NCI-H510A treated with DMSO at 0.1 percent for 48 hours (cell line): ENCODE measurements at regions not wholly inside any gene's neighbourhood (a gene's known extent, or its start where the extent isn't known, plus 50 kb on each side); places are given as distances from the start of the nearest gene placed in this dataset.
"Not testable (repeated sequence)": the region's sequence is repeated elsewhere in the genome, so short reads cannot be mapped to it uniquely, and the experiment has no call there.

ENCODE experiments used
- DNase-seq: peaks from one replicate; lab custom pipeline; 2025; lab: John Stamatoyannopoulos, UW

DNA sequence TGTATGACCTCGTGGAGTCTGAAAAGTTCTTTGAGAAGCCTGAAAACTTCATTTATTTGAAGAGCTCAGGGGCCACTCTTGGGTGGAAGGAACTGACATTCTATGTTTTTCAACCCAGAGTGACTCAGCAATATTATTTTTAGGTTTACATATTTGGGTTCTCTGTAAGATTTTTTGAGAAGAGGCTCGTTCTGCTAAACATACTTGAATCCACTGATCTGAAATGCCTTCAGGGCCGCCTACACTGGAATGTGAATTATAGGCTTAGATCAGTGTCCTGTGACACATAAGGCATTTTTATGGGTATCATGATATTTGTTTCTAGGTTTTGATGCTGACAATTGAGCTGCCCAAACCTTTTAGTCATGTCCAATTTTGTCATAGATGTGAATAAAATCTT is 86.2 kb downstream of the PSAT1 start:
- DNase-seq, result no peak

DNA sequence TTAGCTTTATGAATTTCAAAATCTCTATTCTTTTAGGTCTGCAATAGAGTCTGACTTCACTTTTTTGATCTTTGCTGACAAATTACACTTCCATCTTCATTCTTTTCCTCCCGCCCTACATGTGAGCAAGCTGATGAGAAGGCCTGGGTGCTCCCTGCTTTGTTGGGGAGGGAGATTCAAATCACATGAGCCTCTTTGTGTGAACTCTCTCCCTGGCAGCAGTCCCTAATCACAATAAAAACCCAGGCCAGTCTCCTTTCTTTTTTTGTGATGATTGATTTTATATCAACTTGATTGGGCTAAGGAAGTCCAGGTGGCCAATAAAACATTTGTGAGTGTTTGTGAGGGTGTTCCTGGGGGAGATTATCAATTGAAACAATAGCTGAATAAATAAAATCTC is 89.4 kb downstream of the PSAT1 start:
- no peak for DNase-seq

DNA sequence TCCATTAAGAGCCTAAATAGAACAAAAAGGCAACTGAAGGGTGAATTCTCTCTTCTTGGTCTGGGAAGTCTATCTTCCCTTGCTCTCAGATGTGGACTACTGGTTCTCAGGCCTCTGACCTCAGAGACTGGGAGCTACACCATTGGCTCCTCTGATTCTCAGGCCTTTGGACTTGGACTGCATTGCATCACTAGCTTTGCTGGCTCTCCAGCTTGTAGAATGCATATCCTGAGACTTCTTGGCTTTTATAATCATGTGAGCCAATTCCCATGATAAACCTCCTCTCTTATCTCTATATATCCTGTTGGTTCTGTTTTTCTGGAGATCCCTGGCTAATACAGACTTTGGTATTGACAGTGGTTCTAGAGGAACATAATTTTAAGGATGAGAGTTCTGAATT is 89.8 kb downstream of the PSAT1 start:
- DNase-seq, result no peak

DNA sequence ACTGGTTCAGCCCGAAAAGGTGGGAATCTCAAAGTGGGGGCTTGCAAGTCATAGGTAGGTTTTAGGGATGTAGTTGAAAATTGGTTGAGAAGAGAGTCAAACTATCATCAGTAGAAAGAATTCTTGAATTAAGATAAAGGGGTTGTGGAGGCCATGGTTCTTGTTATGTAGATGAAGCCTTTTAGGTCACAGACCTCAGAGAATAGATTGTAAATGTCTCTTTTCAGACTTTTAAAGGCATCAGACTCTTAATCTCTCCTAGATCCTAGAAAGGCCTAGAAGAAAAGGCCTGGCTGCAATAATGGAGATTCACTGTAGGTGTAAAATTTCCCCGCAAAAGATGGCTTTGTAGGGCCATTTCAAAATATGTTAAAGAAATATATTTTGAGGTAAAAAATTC is 96.4 kb downstream of the PSAT1 start:
- DNase-seq, result no peak

DNA sequence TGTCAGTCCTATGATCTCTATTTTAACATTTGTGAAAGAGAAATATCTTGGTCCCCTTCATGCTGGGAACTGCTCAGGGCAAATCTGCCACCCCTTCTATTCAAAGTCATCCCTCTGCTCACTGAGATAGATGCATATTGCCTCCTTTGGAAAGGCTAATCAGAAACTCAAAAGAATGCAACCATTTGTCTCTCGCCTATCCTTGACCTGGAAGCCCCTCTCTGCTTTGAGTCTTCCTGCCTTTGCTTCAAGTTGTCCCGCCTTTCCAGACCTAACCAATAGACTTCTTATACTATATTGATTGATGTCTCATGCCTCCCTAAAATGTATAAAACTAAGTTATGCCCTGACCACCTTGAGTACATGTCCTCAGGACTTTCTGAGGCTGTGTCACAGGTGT is 97.0 kb downstream of the PSAT1 start:
- no peak for DNase-seq

DNA sequence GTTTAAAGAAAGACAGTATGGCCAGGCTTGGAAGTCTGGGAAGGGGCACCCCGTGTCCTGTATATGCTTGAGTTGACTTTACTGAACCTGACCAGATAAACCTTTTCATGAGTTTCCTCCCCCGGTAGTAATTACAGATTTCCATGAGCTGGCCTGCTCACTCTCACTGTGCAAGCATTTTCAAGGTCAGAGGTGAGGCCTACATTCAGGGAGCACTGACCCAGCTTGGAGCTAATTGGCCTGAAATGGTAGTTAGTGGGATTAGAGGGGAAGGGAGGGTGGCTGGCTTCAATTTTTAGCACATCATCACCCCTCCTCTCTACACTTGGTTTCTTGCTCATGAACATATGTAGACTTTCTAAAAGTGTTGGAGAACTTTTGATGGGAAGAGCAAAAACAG is 99.2 kb downstream of the PSAT1 start:
- DNase-seq, result no peak

DNA sequence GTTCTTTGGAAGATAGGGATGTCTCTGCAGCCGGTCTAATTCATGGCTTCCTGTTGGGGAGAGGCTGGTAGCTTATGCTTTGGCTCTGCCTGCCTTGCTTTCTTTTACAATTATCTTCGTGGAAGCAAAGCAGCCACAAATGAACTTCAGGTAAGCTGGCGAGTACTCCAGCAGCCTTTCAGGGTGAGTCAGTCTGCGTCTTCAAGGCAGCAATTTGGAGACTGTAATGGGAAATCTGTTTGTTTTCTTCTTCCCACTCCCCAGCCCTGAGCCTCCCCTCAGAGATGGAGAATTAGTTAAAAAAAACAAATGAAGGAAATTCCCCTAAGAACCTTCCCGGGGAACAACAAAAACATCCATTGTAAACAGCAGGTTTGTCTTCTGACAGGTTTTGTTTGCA is 100.1 kb downstream of the PSAT1 start:
- DNase-seq, result no peak

DNA sequence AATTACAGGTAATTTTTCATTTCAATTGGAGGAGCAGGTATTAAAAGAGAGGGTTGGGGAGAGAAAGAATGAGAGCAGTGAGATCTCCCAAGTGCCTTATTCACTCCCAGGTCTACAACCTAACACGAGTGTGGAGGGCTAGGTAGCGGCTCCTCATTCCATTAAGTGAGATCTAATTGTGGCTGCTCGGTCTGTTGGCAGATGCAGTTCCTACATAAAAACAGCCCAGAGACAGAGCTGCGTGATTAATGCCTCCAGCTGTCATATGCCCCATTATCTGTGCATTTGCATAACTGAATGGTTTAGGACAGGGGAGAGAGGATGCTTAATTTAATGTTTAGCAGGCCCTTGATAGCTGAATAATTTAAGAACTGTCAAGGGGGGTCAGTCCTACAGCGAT is 100.5 kb downstream of the PSAT1 start:
- DNase-seq, result no peak

DNA sequence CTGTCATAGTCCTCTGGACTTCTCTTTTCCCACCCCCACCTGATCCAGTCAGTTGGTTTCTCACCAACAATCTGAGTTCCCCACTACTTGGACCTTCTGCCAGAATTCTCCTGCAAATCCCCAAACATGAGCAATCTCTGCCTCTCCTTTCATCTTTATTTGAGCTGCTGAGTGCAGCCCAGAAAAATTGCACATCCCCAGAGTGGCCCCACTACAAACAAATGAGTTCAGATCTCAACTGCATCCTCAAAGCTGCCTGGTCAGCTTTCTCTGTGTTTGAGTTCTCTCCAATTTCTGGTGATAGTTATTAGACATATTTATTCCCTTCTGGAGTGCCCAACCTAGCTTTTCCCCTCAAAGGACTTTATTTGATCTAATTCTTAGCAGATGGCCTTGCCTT is 102.2 kb downstream of the PSAT1 start:
- no peak for DNase-seq

DNA sequence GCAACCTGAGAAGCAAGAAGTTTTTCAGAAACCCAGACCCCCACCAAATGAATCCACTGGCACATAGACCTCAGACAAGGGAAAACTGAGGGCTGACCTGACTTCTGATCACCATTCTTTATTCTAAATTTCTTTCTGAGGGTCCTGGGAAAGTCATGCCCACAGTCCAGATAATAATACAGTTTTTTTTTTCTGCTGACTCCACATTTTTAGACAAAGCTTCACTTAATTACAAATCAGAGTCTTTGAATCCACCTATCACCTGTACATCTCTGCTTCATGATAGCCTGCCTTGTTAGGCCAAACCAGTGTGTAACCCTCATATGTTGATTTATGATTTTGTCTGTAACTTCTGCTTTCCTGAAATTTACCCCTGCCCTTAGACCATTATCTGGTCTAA is 103.6 kb downstream of the PSAT1 start:
- DNase-seq, result no peak

DNA sequence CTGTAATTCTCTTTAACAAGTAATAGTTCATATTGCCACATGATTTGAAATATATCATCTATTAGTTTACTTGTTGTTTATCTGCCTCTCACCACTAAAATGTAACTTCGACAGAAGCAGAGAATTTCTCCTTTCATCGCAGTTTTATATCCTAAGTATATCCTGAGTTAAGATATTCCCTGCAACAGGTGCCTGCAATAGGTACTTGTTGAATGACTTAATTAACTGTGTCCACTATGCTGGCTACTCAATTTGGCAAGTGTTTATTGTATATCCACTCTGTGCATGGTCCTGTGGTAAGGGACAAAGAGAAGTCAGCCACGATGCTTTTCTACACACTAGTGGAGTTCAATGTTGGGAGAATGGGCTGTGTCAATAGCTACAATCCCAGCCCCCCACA is 108.5 kb downstream of the PSAT1 start:
- DNase-seq, result no peak

DNA sequence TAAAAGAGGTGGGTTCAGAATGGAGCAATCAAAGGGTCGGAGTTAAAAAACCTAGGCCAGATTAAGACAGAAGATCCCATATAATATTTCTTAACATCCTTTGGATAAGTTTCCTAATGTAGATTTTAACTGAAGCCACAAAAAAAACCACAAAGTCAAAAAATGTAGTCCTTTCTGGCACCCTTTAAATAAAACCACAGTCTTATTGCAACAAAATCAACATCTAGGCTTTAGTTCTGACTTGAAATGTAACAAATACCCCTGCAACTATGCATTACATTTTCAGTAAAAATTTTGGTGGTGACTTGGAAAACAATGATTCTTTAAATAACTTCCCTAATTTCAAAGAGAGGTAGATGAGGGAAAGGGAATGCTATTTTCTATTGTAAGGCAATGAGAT is 109.2 kb downstream of the PSAT1 start:
- no peak for DNase-seq

DNA sequence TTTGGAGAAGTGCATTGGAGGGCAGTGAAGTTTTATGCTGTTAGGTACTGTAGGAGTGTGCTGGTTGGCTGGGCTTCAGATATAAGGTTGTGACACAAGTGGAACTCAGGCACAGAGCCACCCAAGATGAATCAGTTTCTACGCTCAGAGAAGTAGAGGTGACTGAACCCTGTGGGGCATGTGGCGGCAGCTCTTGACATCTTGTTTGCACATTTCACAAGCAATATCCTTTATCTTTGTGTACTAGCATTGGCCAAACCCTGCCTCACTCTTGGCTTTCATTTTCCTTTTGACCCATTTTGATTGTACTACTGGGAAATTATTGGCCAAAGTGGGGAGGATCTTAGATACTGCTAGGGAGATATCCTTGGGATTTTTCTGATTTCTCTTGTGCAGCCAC is 110.0 kb downstream of the PSAT1 start:
- no peak for DNase-seq

DNA sequence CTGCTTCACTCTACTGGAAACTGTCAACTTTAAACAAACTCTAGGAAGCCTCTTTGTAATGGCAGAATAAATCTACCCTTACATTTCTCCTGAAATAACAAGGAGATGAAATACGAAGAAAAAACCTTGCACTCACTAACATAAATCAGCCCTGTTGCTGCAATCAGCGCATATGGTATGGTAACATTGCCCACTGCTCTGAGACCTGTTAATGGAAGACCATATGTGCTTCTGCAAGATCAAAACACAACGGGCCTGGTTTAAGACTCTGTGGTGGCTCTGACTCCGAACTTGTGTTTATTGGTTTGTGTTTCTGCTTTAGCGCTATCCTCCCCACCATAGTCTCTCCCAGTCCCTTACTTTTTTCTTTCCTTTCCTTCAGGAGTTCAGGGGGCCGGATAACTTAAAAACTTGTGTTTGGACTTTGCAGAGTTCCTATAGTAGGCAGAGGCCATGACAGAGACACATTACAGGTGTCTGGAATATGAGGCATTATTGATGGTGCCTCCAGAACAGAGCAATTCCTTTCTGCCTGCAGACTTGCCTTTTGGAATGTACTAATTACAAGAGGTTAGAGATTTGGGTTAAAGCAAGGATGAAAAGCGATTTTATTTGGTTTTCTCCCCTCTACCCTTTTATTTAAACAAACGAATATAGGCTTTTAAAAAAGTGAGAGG is 110.8 kb downstream of the PSAT1 start:
- DNase-seq, result no peak

DNA sequence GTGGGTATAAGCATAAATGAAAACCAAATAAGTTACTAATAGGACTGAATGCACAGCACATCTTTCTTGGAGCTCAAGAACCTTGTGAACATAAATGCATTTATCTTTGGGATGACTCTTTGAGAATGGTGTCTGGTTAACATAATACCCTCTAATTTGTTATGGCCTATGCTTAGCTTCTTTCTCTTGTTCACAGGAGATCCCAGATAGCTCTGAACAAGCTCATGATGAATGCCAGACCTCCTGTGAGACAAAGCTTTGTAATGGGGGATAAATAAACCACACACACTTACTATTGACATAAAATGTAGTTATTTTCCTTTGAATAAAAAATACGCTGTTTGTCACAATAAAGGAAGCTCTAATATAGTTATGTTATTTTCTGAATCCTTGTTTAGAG is 111.5 kb downstream of the PSAT1 start:
- DNase-seq, result no peak

DNA sequence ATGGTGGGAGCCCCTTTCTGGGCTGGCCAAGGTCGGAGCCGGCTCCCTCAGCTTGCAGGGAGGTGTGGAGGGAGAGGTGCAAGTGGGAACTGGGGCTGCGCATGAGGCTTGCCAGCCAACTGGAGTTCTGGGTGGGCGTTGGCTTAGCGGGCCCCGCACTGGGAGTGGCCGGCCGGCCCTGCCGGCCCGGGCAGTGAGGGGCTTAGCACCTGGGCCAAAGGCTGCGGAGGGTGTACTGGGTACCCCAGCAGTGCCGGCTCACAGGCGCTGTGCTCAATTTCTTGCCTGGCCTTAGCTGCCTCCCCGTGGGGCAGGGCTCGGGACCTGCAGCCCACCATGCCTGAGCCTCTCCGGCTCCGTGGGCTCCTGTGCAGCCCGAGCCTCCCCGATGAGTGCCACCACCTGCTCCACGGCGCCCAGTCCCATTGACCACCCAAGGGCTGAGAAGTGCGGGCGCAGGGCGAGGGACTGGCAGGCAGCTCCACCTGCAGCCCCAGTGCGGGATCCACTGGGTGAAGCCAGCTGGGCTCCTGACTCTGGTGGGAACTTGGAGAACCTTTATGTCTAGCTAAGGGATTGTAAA is 113.1 kb downstream of the PSAT1 start:
- not testable (repeated sequence) for DNase-seq

DNA sequence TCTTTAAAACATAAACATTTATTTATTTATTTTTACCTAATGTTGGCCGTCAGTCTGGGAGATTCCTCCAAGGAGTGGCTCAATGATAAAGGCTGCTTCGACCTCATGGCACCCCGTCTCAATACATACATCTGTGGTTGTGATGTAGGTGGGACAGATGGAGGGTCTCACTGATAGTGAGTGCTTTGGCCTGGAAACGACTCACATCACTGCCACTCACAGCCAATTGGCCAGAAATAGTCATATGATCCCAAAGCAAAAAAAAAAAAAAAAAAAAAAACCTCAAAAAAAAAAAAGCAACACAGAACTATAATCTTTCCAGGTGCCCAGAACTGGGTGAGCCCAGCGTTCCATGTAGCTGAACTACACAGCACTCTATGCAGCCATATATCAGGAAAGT is 125.4 kb downstream of the PSAT1 start:
- DNase-seq, result no peak

DNA sequence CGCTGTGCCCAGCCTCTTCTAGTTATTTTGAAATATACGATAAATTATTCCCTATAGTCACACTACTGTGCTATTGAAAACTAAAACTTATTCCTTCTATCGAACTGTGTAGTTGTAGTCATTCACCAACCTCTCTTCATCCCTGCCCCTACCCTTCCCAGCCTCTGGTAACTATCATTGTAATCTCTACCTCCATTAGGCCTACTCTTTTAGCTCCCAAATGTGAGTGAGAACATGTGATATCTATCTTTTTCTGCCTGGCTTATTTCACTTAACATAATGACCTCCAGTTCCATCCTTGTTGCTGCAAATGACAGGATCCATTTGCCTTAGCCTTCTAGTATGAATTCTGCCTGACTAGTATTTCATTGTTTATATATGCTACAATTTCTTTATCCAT is 127.4 kb downstream of the PSAT1 start:
- no peak for DNase-seq

DNA sequence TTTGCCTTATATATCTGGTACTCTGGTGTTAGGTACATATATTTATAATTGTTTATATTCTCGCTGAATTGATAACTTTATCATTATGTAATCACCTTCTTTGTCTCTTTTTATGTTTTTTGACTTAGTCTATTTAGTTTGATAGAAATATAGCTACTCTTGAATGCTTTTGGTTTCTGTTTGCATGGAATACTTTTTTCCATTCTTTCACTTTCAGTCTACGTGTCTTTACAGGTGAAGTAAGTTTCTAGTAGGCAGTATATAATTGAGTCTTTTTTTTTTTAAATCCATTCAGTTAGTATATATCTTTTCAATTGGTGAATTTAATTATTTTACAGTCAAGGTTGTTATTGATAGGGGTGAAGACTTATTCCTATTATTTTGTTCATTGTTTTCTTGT is 131.7 kb downstream of the PSAT1 start:
- no peak for DNase-seq

DNA sequence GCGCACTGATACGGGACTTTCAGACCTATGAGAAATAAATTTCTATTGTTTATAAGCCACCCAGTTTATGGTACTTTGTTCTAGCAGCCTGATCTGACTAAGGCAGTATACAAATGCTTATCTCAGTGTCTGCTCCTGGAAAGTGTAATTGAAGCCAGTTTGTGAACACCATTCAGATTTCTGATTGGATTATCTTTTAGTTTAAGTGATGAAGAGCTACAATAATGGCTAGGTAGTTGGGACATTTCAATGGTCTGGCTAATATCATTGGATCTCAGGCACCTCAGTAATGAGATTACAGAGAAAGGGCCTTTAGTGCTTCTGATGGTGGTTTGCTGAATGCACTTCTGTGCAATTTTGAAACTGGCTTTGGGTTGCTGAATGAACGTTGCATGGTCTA is 133.5 kb downstream of the PSAT1 start:
- DNase-seq, result no peak

DNA sequence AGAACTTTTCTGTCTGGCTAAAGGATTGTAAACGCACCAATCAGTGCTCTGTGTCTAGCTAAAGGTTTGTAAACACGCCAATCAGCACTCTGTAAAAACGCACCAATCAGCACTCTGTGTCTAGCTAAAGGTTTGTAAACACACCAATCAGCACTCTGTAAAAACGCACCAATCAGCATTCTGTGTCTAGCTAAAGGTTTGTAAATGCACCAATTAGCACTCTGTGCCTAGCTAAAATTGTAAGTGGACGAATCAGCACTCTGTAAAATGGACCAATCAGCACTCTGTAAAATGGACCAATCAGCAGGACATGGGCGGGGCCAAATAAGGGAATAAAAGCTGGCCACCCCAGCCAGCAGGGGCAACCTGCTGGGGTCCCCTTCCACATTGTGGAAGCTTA is 134.1 kb downstream of the PSAT1 start:
- DNase-seq, result not testable (repeated sequence)

DNA sequence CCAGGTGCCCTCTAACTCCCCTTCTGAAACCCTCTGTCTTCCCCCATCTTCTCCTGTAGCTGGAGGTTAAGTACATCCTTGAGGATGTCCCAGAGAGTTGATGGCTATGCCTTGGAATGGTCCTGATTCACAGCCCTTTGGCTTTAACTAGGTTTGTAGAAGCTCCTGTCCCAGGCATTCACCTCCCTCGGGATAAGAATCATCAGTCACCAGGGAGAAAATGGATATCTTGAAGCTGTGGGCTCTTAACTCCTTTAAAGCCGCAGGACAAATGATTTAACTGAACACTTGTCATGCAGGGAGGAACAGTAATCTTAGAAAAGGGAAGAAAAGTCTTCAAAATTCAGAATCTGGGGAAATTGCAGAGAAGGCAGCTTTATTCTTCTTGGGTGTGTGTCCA is 139.9 kb downstream of the PSAT1 start:
- DNase-seq, result no peak

DNA sequence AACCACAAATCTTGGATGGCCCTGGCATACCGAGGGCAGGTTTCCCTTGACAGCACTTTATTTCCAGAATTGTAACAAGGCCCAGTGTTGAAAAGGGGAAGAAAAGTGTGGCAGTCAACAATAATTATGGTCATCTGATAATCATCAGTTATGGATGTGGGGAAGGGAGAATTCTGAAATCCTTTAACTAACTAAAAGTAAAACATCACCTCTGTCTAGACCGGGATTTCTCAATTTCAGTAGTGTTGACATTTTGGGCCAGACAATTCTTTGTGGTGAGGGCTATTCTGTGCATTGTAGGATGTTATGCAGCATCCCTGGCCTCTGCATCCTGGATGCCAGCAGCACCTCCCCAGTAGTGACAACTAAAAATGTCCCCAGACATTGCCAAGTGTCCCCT is 140.4 kb downstream of the PSAT1 start:
- no peak for DNase-seq

DNA sequence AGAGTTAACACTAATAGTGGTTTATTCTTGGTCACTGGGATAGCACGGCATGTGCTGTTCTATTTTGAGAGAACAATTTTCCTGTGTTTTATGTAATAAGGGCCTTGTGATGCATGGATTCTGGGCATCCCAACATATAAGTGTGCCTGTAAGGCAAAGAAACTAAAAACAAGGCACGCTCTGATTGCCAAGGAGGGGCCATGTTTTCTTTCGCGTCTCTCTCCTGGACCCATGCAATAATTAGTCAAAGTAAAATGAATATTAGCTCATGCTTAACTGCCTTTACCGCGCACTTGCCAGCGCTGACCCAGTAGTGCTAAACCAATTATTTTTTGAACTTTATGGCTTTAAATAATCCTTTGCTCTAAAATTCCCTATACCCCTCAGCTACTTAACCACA is 140.9 kb downstream of the PSAT1 start:
- DNase-seq, result no peak
